Astrocyte (in vitro differentiated cells and primary cell): ENCODE measurements at regions not wholly inside any gene's neighbourhood (a gene's known extent, or its start where the extent isn't known, plus 50 kb on each side); places are given as distances from the start of the nearest gene placed in this dataset.
A peak's percentile ranks its signal among the peaks of the same experiment; 100 is the strongest.

Experiments
- DNase-seq: peaks from one replicate; pipeline ENCODE4 v3.0.0-alpha.2; 2010; ENCODE audit warnings: low read depth
- FAIRE-seq: peaks from 2 replicates; lab custom pipeline; 2011; peaks lifted over from hg19 to GRCh38; lab: Jason Lieb, UNC
- H2AFZ ChIP-seq: 2 replicates; pipeline ENCODE4 v1.6.0; 2012; ENCODE audit warnings: low read depth, low read length, inconsistent platforms
- H3K27ac ChIP-seq: 2 replicates; pipeline ENCODE4 v1.5.1; 2011; ENCODE audit warnings: low read depth, low read length, inconsistent platforms
- H3K27me3 ChIP-seq: 2 replicates; pipeline ENCODE4 v1.6.0; 2011; ENCODE audit warnings: low read length, inconsistent platforms; ENCODE audit not compliant: insufficient read depth
- H3K36me3 ChIP-seq: 2 replicates; pipeline ENCODE4 v1.5.1; 2011; ENCODE audit warnings: low read length, inconsistent platforms; ENCODE audit not compliant: insufficient read depth
- H3K4me1 ChIP-seq: 2 replicates; pipeline ENCODE4 v1.5.1; 2011; ENCODE audit warnings: low read length, inconsistent platforms; ENCODE audit not compliant: insufficient read depth
- H3K4me2 ChIP-seq: 2 replicates; pipeline ENCODE4 v1.6.0; 2012; ENCODE audit warnings: low read length, inconsistent platforms
- H3K4me3 ChIP-seq: 2 replicates; pipeline ENCODE4 v1.5.1; 2011; ENCODE audit warnings: low read depth, mild to moderate bottlenecking, low read length, inconsistent platforms; ENCODE audit not compliant: insufficient read depth
- H3K79me2 ChIP-seq: 2 replicates; pipeline ENCODE4 v1.6.0; 2012; ENCODE audit warnings: mild to moderate bottlenecking, low read length, inconsistent platforms; ENCODE audit not compliant: insufficient read depth
- H3K9ac ChIP-seq: 2 replicates; pipeline ENCODE4 v1.6.0; 2012; ENCODE audit warnings: mild to moderate bottlenecking, low read length, inconsistent platforms
- H3K9me3 ChIP-seq: 2 replicates; pipeline ENCODE4 v1.5.1; 2012; ENCODE audit warnings: low read depth, mild to moderate bottlenecking, low read length, inconsistent platforms; ENCODE audit not compliant: insufficient read depth
- H4K20me1 ChIP-seq: 2 replicates; pipeline ENCODE4 v1.6.0; 2012; ENCODE audit warnings: low read length, inconsistent platforms; ENCODE audit not compliant: insufficient read depth
- H3K27ac Mint-ChIP-seq: one replicate; pipeline ENCODE4 v1.8.0; 2021; ENCODE audit warnings: mild to moderate bottlenecking, mixed read lengths; ENCODE audit not compliant: unreplicated experiment
- H3K27me3 Mint-ChIP-seq: one replicate; pipeline ENCODE4 v1.8.0; 2021; ENCODE audit warnings: low read depth, mixed read lengths; ENCODE audit not compliant: unreplicated experiment
- H3K36me3 Mint-ChIP-seq: one replicate; pipeline ENCODE4 v1.8.0; 2021; ENCODE audit warnings: low read depth, mixed read lengths; ENCODE audit not compliant: unreplicated experiment
- H3K4me1 Mint-ChIP-seq: one replicate; pipeline ENCODE4 v1.8.0; 2021; ENCODE audit warnings: low read depth, mixed read lengths; ENCODE audit not compliant: unreplicated experiment
- H3K4me3 Mint-ChIP-seq: one replicate; pipeline ENCODE4 v1.8.0; 2021; ENCODE audit warnings: mild to moderate bottlenecking, moderate library complexity, mixed read lengths; ENCODE audit not compliant: unreplicated experiment
- H3K9me3 Mint-ChIP-seq: one replicate; pipeline ENCODE4 v1.8.0; 2021; ENCODE audit warnings: mild to moderate bottlenecking, mixed read lengths; ENCODE audit not compliant: unreplicated experiment
- CTCF ChIP-seq: IDR thresholded peaks from 2 replicates; pipeline ENCODE4 v1.5.1; 2011; ENCODE audit warnings: low read depth, mild to moderate bottlenecking, inconsistent platforms, low read length, moderate library complexity; ENCODE audit not compliant: insufficient read depth
- EZH2 ChIP-seq: IDR thresholded peaks from 2 replicates; pipeline ENCODE4 v1.6.1; 2012; ENCODE audit warnings: mild to moderate bottlenecking, low read length, inconsistent platforms; ENCODE audit not compliant: insufficient read depth

- Histone ChIP-seq H3K79me2 (no peaks in the 10 kb centered on the region), H3K27me3 (no peaks in the 10 kb centered on the region), H3K27ac (no peak overlapping the region), H3K9ac (no peak overlapping the region), H3K4me1 (no peaks in the 10 kb centered on the region), H3K4me3 (no peak overlapping the region), H4K20me1 (no peaks in the 10 kb centered on the region), H3K9me3 (no peaks in the 10 kb centered on the region), H3K36me3 (no peaks in the 10 kb centered on the region), H2AFZ (no peak overlapping the region), H3K4me2 (no peak overlapping the region)
- FAIRE-seq: no peak
- no peak for DNase-seq
- Mint-ChIP-seq H3K4me3 (no peak overlapping the region), H3K27ac (no peak overlapping the region), H3K27me3 (no peaks in the 10 kb centered on the region), H3K9me3 (no peaks in the 10 kb centered on the region), H3K4me1 (no peaks in the 10 kb centered on the region), H3K36me3 (no peaks in the 10 kb centered on the region)
- TF ChIP-seq EZH2 (no peak), CTCF (no peak)
Measured at GRCh38 chr5:164958688-164959087, 1453.3 kb downstream of the MAT2B start.

- Histone ChIP-seq H3K4me3 (no peak overlapping the region), H3K4me1 (no peaks in the 10 kb centered on the region), H3K27ac (no peak overlapping the region), H3K27me3 (no peaks in the 10 kb centered on the region), H3K9me3 (no peaks in the 10 kb centered on the region), H3K4me2 (no peak overlapping the region), H2AFZ (no peak overlapping the region), H3K36me3 (no peaks in the 10 kb centered on the region), H3K9ac (no peak overlapping the region), H3K79me2 (no peaks in the 10 kb centered on the region), H4K20me1 (no peaks in the 10 kb centered on the region)
- Mint-ChIP-seq H3K27ac (no peak overlapping the region), H3K4me1 (no peaks in the 10 kb centered on the region), H3K9me3 (no peaks in the 10 kb centered on the region), H3K36me3 (no peaks in the 10 kb centered on the region), H3K27me3 (no peaks in the 10 kb centered on the region), H3K4me3 (no peak overlapping the region)
- FAIRE-seq (no peak), DNase-seq (no peak)
- no peak for TF ChIP-seq EZH2
- TF ChIP-seq CTCF: no peak
Measured at GRCh38 chr5:164959761-164960160, 1454.3 kb downstream of the MAT2B start.

GRCh38 chr5:164962329-164962961 is 1457.0 kb downstream of the MAT2B start:
- Mint-ChIP-seq H3K27me3 (no peaks in the 10 kb centered on the region), H3K4me3 (no peak overlapping the region), H3K36me3 (no peaks in the 10 kb centered on the region), H3K4me1 (no peaks in the 10 kb centered on the region), H3K9me3 (no peaks in the 10 kb centered on the region), H3K27ac (no peak overlapping the region)
- H3K4me2 ChIP-seq: no peak overlapping the region
- no peaks in the 10 kb centered on the region for H3K79me2 ChIP-seq
- H3K4me1 ChIP-seq: no peaks in the 10 kb centered on the region
- no peak overlapping the region for H2AFZ ChIP-seq
- peak; percentile 3 for DNase-seq
- no peaks in the 10 kb centered on the region for H4K20me1 ChIP-seq
- no peaks in the 10 kb centered on the region for H3K36me3 ChIP-seq
- no peak overlapping the region for H3K9ac ChIP-seq
- no peaks in the 10 kb centered on the region for H3K27me3 ChIP-seq
- FAIRE-seq: no peak
- no peak overlapping the region for H3K27ac ChIP-seq
- no peaks in the 10 kb centered on the region for H3K9me3 ChIP-seq
- TF ChIP-seq EZH2 (no peak), CTCF (no peak)
- no peak overlapping the region for H3K4me3 ChIP-seq
